ENCODE measurements at regions not wholly inside any gene's neighbourhood (a gene's known extent, or its start where the extent isn't known, plus 50 kb on each side); places are given as distances from the start of the nearest gene placed in this dataset.

- Histone ChIP-seq H3K27me3 (no peaks in the 10 kb centered on the region), H3K27ac (no peak overlapping the region), H3K9me3 (ENCODE audit: low read depth) (no peaks in the 10 kb centered on the region), H3K36me3 (no peaks in the 10 kb centered on the region), H3K4me1 (ENCODE audit: low read depth) (no peaks in the 10 kb centered on the region), H3K4me3 (no peak overlapping the region)
- DNase-seq (ENCODE audit: low read depth in 1 of 2, low spot score in 1 of 2): no peak
- no peak for TF ChIP-seq CTCF (IDR thresholded peaks at IDR 0.05; ENCODE audit: low read depth, low read length)
These were observed 431.9 kb upstream of the ANO5 start for GRCh38 chr11:21761000-21761399.

- no peak overlapping the region for H3K27ac ChIP-seq
- no peaks in the 10 kb centered on the region for H3K4me1 ChIP-seq (ENCODE audit: low read depth)
- no peak overlapping the region for H3K4me3 ChIP-seq
- no peak for TF ChIP-seq CTCF (IDR thresholded peaks at IDR 0.05; ENCODE audit: low read depth, low read length)
- no peaks in the 10 kb centered on the region for H3K27me3 ChIP-seq
- DNase-seq (ENCODE audit: low read depth in 1 of 2, low spot score in 1 of 2): no peak
- no peaks in the 10 kb centered on the region for H3K9me3 ChIP-seq (ENCODE audit: low read depth)
- H3K36me3 ChIP-seq: no peaks in the 10 kb centered on the region
These were observed 424.5 kb upstream of the ANO5 start for GRCh38 chr11:21768388-21768787.

GRCh38 chr11:21769188-21769587, 423.7 kb upstream of the ANO5 start:
- Histone ChIP-seq H3K36me3 (no peaks in the 10 kb centered on the region), H3K27ac (no peak overlapping the region), H3K27me3 (no peaks in the 10 kb centered on the region), H3K9me3 (ENCODE audit: low read depth) (no peaks in the 10 kb centered on the region), H3K4me1 (ENCODE audit: low read depth) (no peaks in the 10 kb centered on the region), H3K4me3 (no peak overlapping the region)
- no peak for TF ChIP-seq CTCF (IDR thresholded peaks at IDR 0.05; ENCODE audit: low read depth, low read length)
- DNase-seq (ENCODE audit: low read depth in 1 of 2, low spot score in 1 of 2): no peak

GRCh38 chr11:21771097-21771496, 421.8 kb upstream of the ANO5 start:
- H3K27me3 ChIP-seq: no peaks in the 10 kb centered on the region
- H3K9me3 ChIP-seq (ENCODE audit: low read depth): no peaks in the 10 kb centered on the region
- no peaks in the 10 kb centered on the region for H3K36me3 ChIP-seq
- H3K4me1 ChIP-seq (ENCODE audit: low read depth): no peaks in the 10 kb centered on the region
- no peak overlapping the region for H3K4me3 ChIP-seq
- H3K27ac ChIP-seq: no peak overlapping the region
- no peak for TF ChIP-seq CTCF (IDR thresholded peaks at IDR 0.05; ENCODE audit: low read depth, low read length)
- no peak for DNase-seq (ENCODE audit: low read depth in 1 of 2, low spot score in 1 of 2)

- Histone ChIP-seq H3K27ac (no peak overlapping the region), H3K4me1 (ENCODE audit: low read depth) (no peaks in the 10 kb centered on the region), H3K4me3 (no peak overlapping the region), H3K27me3 (no peaks in the 10 kb centered on the region), H3K9me3 (ENCODE audit: low read depth) (no peaks in the 10 kb centered on the region), H3K36me3 (no peaks in the 10 kb centered on the region)
- DNase-seq (ENCODE audit: low read depth in 1 of 2, low spot score in 1 of 2): no peak
- no peak for TF ChIP-seq CTCF (IDR thresholded peaks at IDR 0.05; ENCODE audit: low read depth, low read length)
These were observed 418.7 kb upstream of the ANO5 start for GRCh38 chr11:21774212-21774611.

GRCh38 chr11:21775911-21776310, 417.0 kb upstream of the ANO5 start:
- H3K4me3 ChIP-seq: no peak overlapping the region
- no peaks in the 10 kb centered on the region for H3K4me1 ChIP-seq (ENCODE audit: low read depth)
- TF ChIP-seq CTCF (IDR thresholded peaks at IDR 0.05; ENCODE audit: low read depth, low read length): no peak
- DNase-seq (ENCODE audit: low read depth in 1 of 2, low spot score in 1 of 2): no peak
- H3K27ac ChIP-seq: no peak overlapping the region
- no peaks in the 10 kb centered on the region for H3K36me3 ChIP-seq
- H3K9me3 ChIP-seq (ENCODE audit: low read depth): no peaks in the 10 kb centered on the region
- H3K27me3 ChIP-seq: no peaks in the 10 kb centered on the region

All from cardiac muscle cell (in vitro differentiated cells and primary cell).